Caco-2 (cell line): ENCODE measurements at regions not wholly inside any gene's neighbourhood (a gene's known extent, or its start where the extent isn't known, plus 50 kb on each side); places are given as distances from the start of the nearest gene placed in this dataset.

Experiments
- BruUV-seq: library from RNA; stranded (reverse); fragments of 400-500 nt; replicated peaks from 2 replicates; lab custom pipeline; 2021; lab: Mats Ljungman, UMichigan
- CTCF ChIA-PET: fragments of 300-600 bp; sonication (Branson Sonifier 250); formaldehyde crosslinking; loops from one replicate; lab custom pipeline; 2022; ENCODE audit warnings: antibody characterized with exemption; lab: Charles Lee
- POLR2A ChIA-PET: fragments of 300-600 bp; sonication (Branson Sonifier 250); formaldehyde crosslinking; loops from one replicate; lab custom pipeline; 2022; ENCODE audit warnings: antibody characterized with exemption; lab: Charles Lee
- DNase-seq, 2 experiments: peaks; one replicate each; pipeline versions ENCODE4 v3.0.0 to v3.0.0-alpha.2; 2020 to 2022
- H3K27me3 ChIP-seq: replicated peaks from 2 replicates; pipeline ENCODE4 v1.6.0; 2011; ENCODE audit warnings: low read length; ENCODE audit not compliant: control insufficient read depth, insufficient read depth
- H3K36me3 ChIP-seq: 2 replicates; pipeline ENCODE4 v1.5.1; 2011; ENCODE audit warnings: low read length; ENCODE audit not compliant: control insufficient read depth, insufficient read depth
- H3K4me1 ChIP-seq: fragments of 250-450 bp; sonication (Bioruptor Pico); 2 replicates; pipeline ENCODE4 v1.5.1; 2020; ENCODE audit warnings: mild to moderate bottlenecking
- H3K4me3 ChIP-seq: 2 replicates; pipeline ENCODE4 v1.5.1; 2011; ENCODE audit warnings: low read depth, mild to moderate bottlenecking, control low read depth, low read length
- H3K9me3 ChIP-seq: fragments of 250-450 bp; sonication (Bioruptor Pico); 2 replicates; pipeline ENCODE4 v1.5.1; 2020; ENCODE audit warnings: mild to moderate bottlenecking, moderate library complexity
- H3K27ac Mint-ChIP-seq: one replicate; pipeline ENCODE4 v1.8.0; 2022; ENCODE audit warnings: mixed read lengths; ENCODE audit not compliant: unreplicated experiment
- H3K27me3 Mint-ChIP-seq: one replicate; pipeline ENCODE4 v1.8.0; 2022; ENCODE audit warnings: mixed read lengths; ENCODE audit not compliant: insufficient read depth, unreplicated experiment
- H3K36me3 Mint-ChIP-seq: one replicate; pipeline ENCODE4 v1.8.0; 2022; ENCODE audit warnings: mild to moderate bottlenecking, mixed read lengths; ENCODE audit not compliant: insufficient read depth, unreplicated experiment
- H3K4me1 Mint-ChIP-seq: one replicate; pipeline ENCODE4 v1.8.0; 2022; ENCODE audit warnings: low read depth, mixed read lengths; ENCODE audit not compliant: unreplicated experiment
- H3K4me3 Mint-ChIP-seq: one replicate; pipeline ENCODE4 v1.8.0; 2022; ENCODE audit warnings: mild to moderate bottlenecking, moderate library complexity, mixed read lengths; ENCODE audit not compliant: unreplicated experiment
- H3K9me3 Mint-ChIP-seq: one replicate; pipeline ENCODE4 v1.8.0; 2022; ENCODE audit warnings: mixed read lengths; ENCODE audit not compliant: unreplicated experiment
- intact Hi-C: fragments of 100-400 bp; cut with micrococcal nuclease; formaldehyde crosslinking; loops from one replicate; pipeline ENCODE4 v1.10.0; 2022; ENCODE audit not compliant: unreplicated experiment
- TF ChIP-seq, protein P1 (sequence below), 2 experiments: fragments of 200-600 bp in 1 of 2; IDR thresholded peaks; 1 replicate in 1 of 2; 2 replicates in 1 of 2; pipeline versions ENCODE4 v1.5.1 to v1.8.0; 2011 to 2022; ENCODE audit warnings: antibody characterized with exemption in 1 of 2, control low read depth in 1 of 2, inconsistent platforms in 1 of 2, low read depth in 1 of 2, low read length in 1 of 2, mild to moderate bottlenecking in 1 of 2, moderate library complexity in 1 of 2; ENCODE audit not compliant: insufficient read depth in 1 of 2, severe bottlenecking in 1 of 2, unreplicated experiment in 1 of 2

- Mint-ChIP-seq H3K4me3 (no peak overlapping the region), H3K36me3 (no peaks in the 10 kb centered on the region), H3K4me1 (no peaks in the 10 kb centered on the region), H3K27ac (no peak overlapping the region), H3K27me3 (peaks cover 9% of the 10 kb centered on the region), H3K9me3 (no peaks in the 10 kb centered on the region)
- BruUV-seq = no TSS peak
- H3K27me3 ChIP-seq = no peaks in the 10 kb centered on the region
- no peak overlapping the region for H3K4me3 ChIP-seq
- DNase-seq = no peak
- peaks cover 7% of the 10 kb centered on the region for H3K9me3 ChIP-seq
- TF ChIP-seq, protein P1, sequence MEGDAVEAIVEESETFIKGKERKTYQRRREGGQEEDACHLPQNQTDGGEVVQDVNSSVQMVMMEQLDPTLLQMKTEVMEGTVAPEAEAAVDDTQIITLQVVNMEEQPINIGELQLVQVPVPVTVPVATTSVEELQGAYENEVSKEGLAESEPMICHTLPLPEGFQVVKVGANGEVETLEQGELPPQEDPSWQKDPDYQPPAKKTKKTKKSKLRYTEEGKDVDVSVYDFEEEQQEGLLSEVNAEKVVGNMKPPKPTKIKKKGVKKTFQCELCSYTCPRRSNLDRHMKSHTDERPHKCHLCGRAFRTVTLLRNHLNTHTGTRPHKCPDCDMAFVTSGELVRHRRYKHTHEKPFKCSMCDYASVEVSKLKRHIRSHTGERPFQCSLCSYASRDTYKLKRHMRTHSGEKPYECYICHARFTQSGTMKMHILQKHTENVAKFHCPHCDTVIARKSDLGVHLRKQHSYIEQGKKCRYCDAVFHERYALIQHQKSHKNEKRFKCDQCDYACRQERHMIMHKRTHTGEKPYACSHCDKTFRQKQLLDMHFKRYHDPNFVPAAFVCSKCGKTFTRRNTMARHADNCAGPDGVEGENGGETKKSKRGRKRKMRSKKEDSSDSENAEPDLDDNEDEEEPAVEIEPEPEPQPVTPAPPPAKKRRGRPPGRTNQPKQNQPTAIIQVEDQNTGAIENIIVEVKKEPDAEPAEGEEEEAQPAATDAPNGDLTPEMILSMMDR (IDR thresholded peaks at IDR 0.05; ENCODE audit: insufficient read depth in 1 of 2, low read depth in 1 of 2, low read length in 1 of 2, severe bottlenecking in 1 of 2, unreplicated experiment in 1 of 2) = no peak
- ChIA-PET POLR2A (no interaction called here), CTCF (no interaction called here)
- no peaks in the 10 kb centered on the region for H3K4me1 ChIP-seq
- no peaks in the 10 kb centered on the region for H3K36me3 ChIP-seq
- intact Hi-C loops = no loop called here
Measured at GRCh38 chr10:2800178-2800577, 267.2 kb upstream of the PFKP start.

DNA sequence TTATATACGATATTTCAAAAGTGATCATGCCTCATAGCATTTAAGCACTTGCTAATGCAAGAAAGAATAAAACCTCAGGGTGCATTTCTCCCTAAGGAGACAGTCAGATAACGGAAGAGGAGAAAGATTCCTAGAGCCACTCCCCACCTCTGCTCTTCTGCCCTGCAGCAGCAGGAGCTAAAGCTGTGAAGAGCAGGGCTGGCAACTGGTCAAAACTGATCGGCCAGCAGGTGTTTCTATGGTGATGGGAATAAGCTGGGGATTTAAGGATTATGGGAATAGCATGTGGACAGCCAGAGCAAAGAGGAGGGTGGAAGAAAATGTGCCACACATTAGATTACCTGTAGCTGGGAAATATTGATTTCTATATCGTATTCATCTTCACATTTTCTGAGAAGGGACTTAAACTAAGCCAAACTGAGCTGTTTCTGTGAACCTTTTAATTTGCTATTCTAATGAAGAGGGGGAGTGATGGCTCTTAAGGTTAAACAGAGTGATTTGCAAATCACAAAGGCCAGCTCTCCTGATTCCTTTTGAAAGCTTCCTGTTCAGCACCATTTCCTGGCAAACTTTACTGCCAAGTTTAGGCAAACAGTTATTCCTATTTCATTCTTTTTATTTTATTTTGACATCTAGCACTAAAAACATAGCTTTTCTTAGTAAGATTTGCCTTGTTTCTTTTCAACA lies 268.9 kb upstream of the PFKP start:
- H3K4me3 ChIP-seq = no peak overlapping the region
- intact Hi-C loops = no loop called here
- H3K36me3 Mint-ChIP-seq = no peaks in the 10 kb centered on the region
- H3K27me3 ChIP-seq = no peaks in the 10 kb centered on the region
- H3K27ac Mint-ChIP-seq = no peak overlapping the region
- TF ChIP-seq, protein P1 (IDR thresholded peaks at IDR 0.05; ENCODE audit: insufficient read depth in 1 of 2, low read depth in 1 of 2, low read length in 1 of 2, severe bottlenecking in 1 of 2, unreplicated experiment in 1 of 2) = no peak
- no peaks in the 10 kb centered on the region for H3K4me1 ChIP-seq
- no peak overlapping the region for H3K4me3 Mint-ChIP-seq
- H3K36me3 ChIP-seq = no peaks in the 10 kb centered on the region
- H3K27me3 Mint-ChIP-seq = peaks cover 9% of the 10 kb centered on the region
- peaks cover 7% of the 10 kb centered on the region for H3K9me3 Mint-ChIP-seq
- H3K9me3 ChIP-seq = peaks cover 7% of the 10 kb centered on the region
- DNase-seq = no peak
- BruUV-seq = no TSS peak
- POLR2A ChIA-PET = no interaction called here
- no peaks in the 10 kb centered on the region for H3K4me1 Mint-ChIP-seq
- CTCF ChIA-PET = no interaction called here

- H3K4me3 ChIP-seq = no peak overlapping the region
- Mint-ChIP-seq H3K27me3 (peaks cover 21% of the 10 kb centered on the region), H3K4me1 (no peaks in the 10 kb centered on the region), H3K27ac (no peak overlapping the region), H3K9me3 (peaks cover 7% of the 10 kb centered on the region), H3K4me3 (no peak overlapping the region), H3K36me3 (no peaks in the 10 kb centered on the region)
- DNase-seq = no peak
- POLR2A ChIA-PET = no interaction called here
- intact Hi-C loops = no loop called here
- H3K4me1 ChIP-seq = no peaks in the 10 kb centered on the region
- BruUV-seq = no TSS peak
- H3K27me3 ChIP-seq = no peaks in the 10 kb centered on the region; the same call in 1 of the 2 replicates
- CTCF ChIA-PET = no interaction called here
- no peaks in the 10 kb centered on the region for H3K36me3 ChIP-seq
- peaks cover 7% of the 10 kb centered on the region for H3K9me3 ChIP-seq
- TF ChIP-seq, protein P1 (IDR thresholded peaks at IDR 0.05; ENCODE audit: insufficient read depth in 1 of 2, low read depth in 1 of 2, low read length in 1 of 2, severe bottlenecking in 1 of 2, unreplicated experiment in 1 of 2) = no peak
Measured at GRCh38 chr10:2791774-2792443, 275.4 kb upstream of the PFKP start.
